Kidney (tissue), 13 donors: ENCODE measurements at regions not wholly inside any gene's neighbourhood (a gene's known extent, or its start where the extent isn't known, plus 50 kb on each side); places are given as distances from the start of the nearest gene placed in this dataset.

Experiments used
- DNase-seq, 5 donors: peaks; one replicate each; pipeline ENCODE4 v3.0.0-alpha.2; 2013 to 2020
- FAIRE-seq: peaks from 2 replicates; lab custom pipeline; 2012; peaks lifted over from hg19 to GRCh38; lab: Jason Lieb, UNC
- H3K27ac ChIP-seq, 2 donors: one replicate each; pipeline ENCODE4 v1.7.0; 2013; ENCODE audit warnings: low read depth in 2 of 2, low read length in 2 of 2, inconsistent platforms in 1 of 2
- H3K27me3 ChIP-seq: one replicate; pipeline ENCODE4 v1.7.1; 2013; ENCODE audit warnings: low read length, inconsistent platforms; ENCODE audit not compliant: control insufficient read depth, insufficient read depth
- H3K36me3 ChIP-seq, 3 donors: one replicate each; pipeline versions ENCODE4 v1.7.0 to v1.7.1; 2013; ENCODE audit warnings: low read length in 3 of 3, control low read depth in 1 of 3, inconsistent platforms in 1 of 3; ENCODE audit not compliant: insufficient read depth in 3 of 3, control insufficient read depth in 2 of 3
- H3K4me1 ChIP-seq, 3 donors: one replicate each; pipeline versions ENCODE4 v1.7.0 to v1.7.1; 2013; ENCODE audit warnings: low read length in 3 of 3, inconsistent platforms in 1 of 3, low read depth in 1 of 3; ENCODE audit not compliant: control insufficient read depth in 2 of 3, insufficient read depth in 2 of 3
- H3K4me3 ChIP-seq, 3 donors: one replicate each; pipeline versions ENCODE4 v1.7.0 to v1.8.1; 2013; ENCODE audit warnings: low read length in 3 of 3, control low read depth in 1 of 3, inconsistent platforms in 1 of 3
- H3K9ac ChIP-seq, 3 donors: one replicate each; pipeline versions ENCODE4 v1.7.0 to v1.7.1; 2013; ENCODE audit warnings: low read length in 3 of 3, control low read depth in 1 of 3, inconsistent platforms in 1 of 3
- H3K9me3 ChIP-seq, 3 donors: one replicate each; pipeline versions ENCODE4 v1.7.0 to v1.7.1; 2013; ENCODE audit warnings: low read length in 3 of 3, control low read depth in 1 of 3, inconsistent platforms in 1 of 3; ENCODE audit not compliant: control insufficient read depth in 2 of 3, insufficient read depth in 1 of 3
- intact Hi-C: fragments of 100-400 bp; cut with DNase I; formaldehyde crosslinking; loops from one replicate; pipeline ENCODE4 v1.11.1; 2022
- TF ChIP-seq, protein P1 (sequence below): IDR thresholded peaks from 3 replicates; pipeline ENCODE4 v1.5.1; 2012; ENCODE audit warnings: mild to moderate bottlenecking, moderate library complexity, borderline replicate concordance; ENCODE audit not compliant: insufficient read depth; ENCODE audit errors: extremely low read depth
- donor health status: control.
- donor health status: control.
- donor health status: control.
- donor health status: control.
- donor health status: control.
- donor health status: DM: yes; HTN: yes; CAD: no.
- donor health status: Normal renal cell carcinoma (clear cell type).

DNA sequence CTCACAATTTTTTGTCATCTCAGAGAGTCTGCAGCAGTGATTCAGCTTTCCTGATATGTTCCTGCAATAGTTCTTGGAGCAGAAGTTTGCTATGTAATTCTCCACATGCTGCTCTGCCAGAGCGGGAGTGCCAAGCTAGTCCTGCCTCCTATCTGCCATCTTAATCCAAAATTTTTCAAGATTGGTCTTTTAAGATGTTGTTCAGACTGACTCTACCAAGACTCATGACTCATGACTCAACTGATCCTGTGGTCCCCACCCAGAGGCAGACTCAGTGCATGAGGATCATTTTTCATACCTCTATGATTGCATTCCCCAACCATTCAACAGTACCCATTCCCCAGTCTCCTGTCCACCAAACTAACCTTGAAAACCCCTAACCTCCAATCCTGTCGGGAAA lies 470.8 kb downstream of the INHBA start:
- intact Hi-C loops, result no loop called here
- TF ChIP-seq, protein P1, sequence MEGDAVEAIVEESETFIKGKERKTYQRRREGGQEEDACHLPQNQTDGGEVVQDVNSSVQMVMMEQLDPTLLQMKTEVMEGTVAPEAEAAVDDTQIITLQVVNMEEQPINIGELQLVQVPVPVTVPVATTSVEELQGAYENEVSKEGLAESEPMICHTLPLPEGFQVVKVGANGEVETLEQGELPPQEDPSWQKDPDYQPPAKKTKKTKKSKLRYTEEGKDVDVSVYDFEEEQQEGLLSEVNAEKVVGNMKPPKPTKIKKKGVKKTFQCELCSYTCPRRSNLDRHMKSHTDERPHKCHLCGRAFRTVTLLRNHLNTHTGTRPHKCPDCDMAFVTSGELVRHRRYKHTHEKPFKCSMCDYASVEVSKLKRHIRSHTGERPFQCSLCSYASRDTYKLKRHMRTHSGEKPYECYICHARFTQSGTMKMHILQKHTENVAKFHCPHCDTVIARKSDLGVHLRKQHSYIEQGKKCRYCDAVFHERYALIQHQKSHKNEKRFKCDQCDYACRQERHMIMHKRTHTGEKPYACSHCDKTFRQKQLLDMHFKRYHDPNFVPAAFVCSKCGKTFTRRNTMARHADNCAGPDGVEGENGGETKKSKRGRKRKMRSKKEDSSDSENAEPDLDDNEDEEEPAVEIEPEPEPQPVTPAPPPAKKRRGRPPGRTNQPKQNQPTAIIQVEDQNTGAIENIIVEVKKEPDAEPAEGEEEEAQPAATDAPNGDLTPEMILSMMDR, result no peak
- H3K4me1 ChIP-seq, result no peaks in the 10 kb centered on the region

DNA sequence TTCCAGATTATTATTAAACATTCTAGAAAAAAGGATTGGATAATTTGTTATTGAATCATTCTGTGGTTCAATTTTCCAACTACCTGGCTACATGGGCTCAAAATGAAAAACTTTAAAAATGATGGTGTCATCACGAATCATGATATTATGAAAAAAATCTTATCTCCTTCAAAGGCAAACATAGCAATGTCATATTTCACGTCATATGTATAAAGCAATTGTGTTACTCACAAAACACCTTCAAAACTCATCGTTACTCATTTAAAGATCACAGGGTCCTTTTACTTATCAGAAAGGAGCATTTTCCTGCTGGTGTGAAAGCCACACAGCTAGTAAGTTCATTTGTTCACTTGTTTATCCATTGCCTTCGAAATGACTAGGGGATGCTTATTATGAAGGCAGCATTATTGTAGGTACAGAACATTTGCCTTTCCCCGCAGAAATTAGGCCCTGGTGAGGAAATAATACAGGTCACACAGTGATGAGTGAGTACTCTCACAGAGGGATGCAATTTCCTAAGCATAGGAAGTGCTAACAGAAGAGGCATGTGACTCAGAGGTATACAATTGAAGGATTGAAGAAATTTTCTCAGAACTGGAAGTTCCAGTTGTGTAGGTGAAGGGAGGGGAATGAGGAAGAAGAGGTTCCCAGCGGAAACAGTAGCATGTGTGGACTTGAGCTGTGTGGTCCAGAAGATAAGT lies 478.7 kb downstream of the INHBA start:
- Histone ChIP-seq H3K4me3 (no peak overlapping the region), H3K27me3 (no peaks in the 10 kb centered on the region), H3K9me3 (peaks cover 0 to 2% (median 0%) of the 10 kb centered on the region in 3 donors), H3K4me1 (no peaks in the 10 kb centered on the region), H3K36me3 (no peaks in the 10 kb centered on the region), H3K9ac (no peak overlapping the region), H3K27ac (no peak overlapping the region)
- TF ChIP-seq, protein P1, result no peak
- intact Hi-C loops, result no loop called here
- FAIRE-seq (no peak), DNase-seq (no peak)

More for the DNA sequence above, 470.8 kb downstream of the INHBA start:
- FAIRE-seq (no peak), DNase-seq (no peak)
- H3K4me3 ChIP-seq, result no peak overlapping the region
- H3K9me3 ChIP-seq, result peaks cover 0 to 6% (median 0%) of the 10 kb centered on the region in 3 donors
- H3K27ac ChIP-seq, result no peak overlapping the region
- no peak overlapping the region for H3K9ac ChIP-seq
- H3K36me3 ChIP-seq, result no peaks in the 10 kb centered on the region
- no peaks in the 10 kb centered on the region for H3K27me3 ChIP-seq

DNA sequence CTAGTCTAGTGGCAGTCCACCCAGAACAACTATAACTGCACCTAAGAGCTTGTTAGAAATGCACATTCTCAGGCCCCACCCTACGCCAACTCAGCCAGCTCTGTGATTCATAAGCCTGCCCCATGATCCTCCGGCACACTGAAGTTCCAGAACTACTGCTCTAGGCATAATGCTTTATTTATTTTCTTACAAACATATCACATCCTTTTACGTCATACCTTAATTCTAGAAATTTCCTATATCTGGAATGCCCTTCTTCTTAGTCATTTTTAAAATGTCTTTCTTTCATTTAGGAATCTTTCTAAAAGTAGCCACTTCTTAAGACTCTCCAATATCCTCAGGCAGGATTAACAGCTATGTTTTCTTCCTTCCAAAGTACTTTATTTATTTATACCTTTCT lies 480.1 kb downstream of the INHBA start:
- no peak overlapping the region for H3K4me3 ChIP-seq
- no peaks in the 10 kb centered on the region for H3K9me3 ChIP-seq
- H3K9ac ChIP-seq, result no peak overlapping the region
- H3K36me3 ChIP-seq, result no peaks in the 10 kb centered on the region
- no peak for DNase-seq
- H3K4me1 ChIP-seq, result no peaks in the 10 kb centered on the region
- no peaks in the 10 kb centered on the region for H3K27me3 ChIP-seq
- intact Hi-C loops, result no loop called here
- TF ChIP-seq, protein P1, result no peak
- H3K27ac ChIP-seq, result no peak overlapping the region
- FAIRE-seq, result no peak
